Activated CD8-positive, alpha-beta memory T cell treated with anti-CD3 and anti-CD28 coated beads, Interleukin-2, amount 10 ng/mL, durations not matched to agents 7 days and 5 days (primary cell): ENCODE measurements at regions not wholly inside any gene's neighbourhood (a gene's known extent, or its start where the extent isn't known, plus 50 kb on each side); places are given as distances from the start of the nearest gene placed in this dataset.

Experiments used
- ATAC-seq: fragments of 150-1000 bp; cut with Tn5 transposase; one replicate; pipeline ENCODE4 v1.10.0; 2021; ENCODE audit warnings: moderate library complexity
- CTCF ChIA-PET: fragments of 350-600 bp; sonication (Branson Sonifier 250); formaldehyde crosslinking; loops from one replicate; lab custom pipeline; 2021; ENCODE audit warnings: antibody characterized with exemption; lab: Charles Lee
- DNase-seq: peaks from one replicate; pipeline ENCODE4 v3.0.0-alpha.2; 2020
- H3K27ac Mint-ChIP-seq: one replicate; pipeline ENCODE4 v1.8.0; 2021; ENCODE audit warnings: mild to moderate bottlenecking, mixed read lengths
- H3K27me3 Mint-ChIP-seq: one replicate; pipeline ENCODE4 v1.8.0; 2021; ENCODE audit warnings: mixed read lengths
- H3K36me3 Mint-ChIP-seq: one replicate; pipeline ENCODE4 v1.8.0; 2021; ENCODE audit warnings: mild to moderate bottlenecking, mixed read lengths
- H3K4me1 Mint-ChIP-seq: one replicate; pipeline ENCODE4 v1.8.0; 2021; ENCODE audit warnings: mixed read lengths
- H3K4me3 Mint-ChIP-seq: one replicate; pipeline ENCODE4 v1.8.0; 2021; ENCODE audit warnings: mild to moderate bottlenecking, moderate library complexity, mixed read lengths
- H3K9me3 Mint-ChIP-seq: one replicate; pipeline ENCODE4 v1.8.0; 2022; ENCODE audit warnings: low read depth, mixed read lengths

DNA sequence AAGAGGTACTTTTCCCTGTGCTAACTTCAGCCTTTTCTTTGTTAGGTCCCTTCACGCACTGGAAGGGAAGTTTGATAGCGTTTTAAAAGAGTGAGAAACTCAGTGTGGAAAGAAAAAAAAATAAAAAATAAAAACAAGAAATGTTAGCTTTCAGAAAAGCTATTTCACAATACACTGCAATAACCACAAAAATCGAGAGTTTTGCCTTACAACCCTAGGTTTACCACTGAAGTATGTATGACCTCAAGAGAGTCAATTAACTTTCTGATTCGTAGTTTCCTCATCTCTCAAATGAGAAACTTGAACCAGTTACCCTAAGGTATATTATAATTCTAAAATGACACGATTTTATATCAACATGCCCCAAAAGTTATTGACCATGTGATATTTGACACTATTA is 93.9 kb upstream of the JADE1 start:
- Mint-ChIP-seq H3K27ac (no peak overlapping the region), H3K4me3 (no peak overlapping the region), H3K9me3 (no peaks in the 10 kb centered on the region), H3K27me3 (peaks cover 13% of the 10 kb centered on the region), H3K4me1 (no peaks in the 10 kb centered on the region), H3K36me3 (no peaks in the 10 kb centered on the region)
- DNase-seq (no peak), ATAC-seq (no peak)
- CTCF ChIA-PET: no interaction called here

DNA sequence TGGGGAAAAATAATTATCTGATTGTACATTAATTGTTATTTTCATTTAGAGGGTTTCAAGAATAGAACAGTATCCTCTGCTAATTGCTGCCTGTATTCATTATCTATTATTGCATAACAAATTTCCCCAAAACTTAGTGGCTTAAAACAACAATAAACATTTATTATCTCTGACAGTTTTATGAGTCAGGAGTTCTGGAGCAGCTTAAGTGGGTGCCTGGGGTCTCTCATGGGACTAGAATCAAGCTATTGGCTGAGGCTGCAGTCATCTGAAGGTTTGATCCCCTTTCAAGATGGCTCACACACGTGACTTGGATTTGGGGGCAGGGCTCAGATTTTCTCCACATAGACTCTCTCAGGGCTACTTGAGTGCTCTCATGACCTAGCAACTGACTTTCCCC is 98.1 kb upstream of the JADE1 start:
- DNase-seq (no peak), ATAC-seq (no peak)
- Mint-ChIP-seq H3K4me3 (no peak overlapping the region), H3K36me3 (no peaks in the 10 kb centered on the region), H3K27ac (no peak overlapping the region), H3K27me3 (no peaks in the 10 kb centered on the region), H3K4me1 (peaks cover 5% of the 10 kb centered on the region), H3K9me3 (no peaks in the 10 kb centered on the region)
- CTCF ChIA-PET: no interaction called here

DNA sequence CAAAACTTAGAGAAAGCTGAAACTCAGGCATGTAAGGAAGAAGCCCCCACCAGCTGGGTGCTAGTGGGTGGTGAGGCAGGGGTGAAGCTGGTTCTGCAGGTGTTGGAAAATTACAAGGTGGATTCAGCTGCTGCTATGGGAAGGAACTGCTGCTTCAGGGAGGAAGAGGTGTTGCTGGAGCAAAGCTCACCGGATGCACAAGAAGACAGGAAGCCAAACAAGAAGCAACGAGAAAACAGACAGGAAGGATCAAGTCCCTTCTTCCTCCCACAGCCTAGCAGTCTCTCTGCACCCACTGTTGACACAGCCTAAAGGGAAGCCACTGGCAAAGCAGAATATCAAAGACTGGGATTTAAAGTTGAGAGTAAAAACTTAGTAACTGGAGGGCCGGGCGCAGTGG is 100.2 kb upstream of the JADE1 start:
- Mint-ChIP-seq H3K4me3 (no peak overlapping the region), H3K27me3 (no peaks in the 10 kb centered on the region), H3K36me3 (no peaks in the 10 kb centered on the region), H3K27ac (peak overlapping the region; percentile 29), H3K4me1 (peaks cover 5% of the 10 kb centered on the region), H3K9me3 (no peaks in the 10 kb centered on the region)
- no peak for DNase-seq
- ATAC-seq: no peak
- CTCF ChIA-PET: no interaction called here

DNA sequence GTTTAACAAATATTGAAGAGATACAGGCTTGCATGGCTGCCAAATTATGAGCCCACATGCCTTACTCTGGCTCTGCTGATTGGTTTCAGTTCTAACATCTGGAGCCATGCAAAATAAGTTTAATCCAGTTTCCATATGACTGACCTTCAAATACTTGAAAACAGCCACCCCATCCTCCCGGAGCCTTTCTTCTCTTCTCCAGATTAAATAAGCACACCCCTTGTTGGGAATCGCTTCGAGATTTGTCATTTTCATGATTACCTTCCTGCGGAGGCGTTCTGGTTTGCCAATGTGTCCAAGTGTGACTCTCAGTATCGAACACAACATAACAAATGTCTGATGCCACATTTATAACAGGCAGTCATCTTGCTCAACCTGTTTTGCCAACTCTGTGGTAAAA is 101.6 kb upstream of the JADE1 start:
- Mint-ChIP-seq H3K4me3 (no peak overlapping the region), H3K9me3 (no peaks in the 10 kb centered on the region), H3K27ac (no peak overlapping the region), H3K4me1 (peaks cover 5% of the 10 kb centered on the region), H3K27me3 (no peaks in the 10 kb centered on the region), H3K36me3 (no peaks in the 10 kb centered on the region)
- DNase-seq (no peak), ATAC-seq (no peak)
- CTCF ChIA-PET: no interaction called here

DNA sequence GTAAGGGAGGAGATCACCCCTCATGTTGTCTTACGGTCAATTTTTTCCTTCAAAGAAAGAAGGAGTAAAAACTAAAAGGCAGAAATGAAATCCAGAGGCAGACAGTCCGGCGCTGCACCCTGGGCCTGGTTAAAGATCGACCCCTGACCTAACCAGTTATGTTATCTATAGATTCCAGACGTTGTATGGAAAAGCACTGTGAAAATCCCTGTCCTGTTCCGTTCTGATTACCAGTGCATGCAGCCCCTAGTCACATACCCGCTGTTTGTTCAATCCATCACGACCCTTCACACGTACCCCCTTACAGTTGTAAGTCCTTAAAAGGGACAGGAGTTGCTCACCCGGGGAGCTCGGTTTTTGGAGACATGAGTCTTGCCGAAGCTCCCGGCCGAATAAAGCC is 105.6 kb upstream of the JADE1 start:
- ATAC-seq (no peak), DNase-seq (no peak)
- Mint-ChIP-seq H3K4me1 (no peaks in the 10 kb centered on the region), H3K27me3 (peaks cover 4% of the 10 kb centered on the region), H3K27ac (no peak overlapping the region), H3K4me3 (no peak overlapping the region), H3K36me3 (no peaks in the 10 kb centered on the region), H3K9me3 (no peaks in the 10 kb centered on the region)
- CTCF ChIA-PET: no interaction called here

DNA sequence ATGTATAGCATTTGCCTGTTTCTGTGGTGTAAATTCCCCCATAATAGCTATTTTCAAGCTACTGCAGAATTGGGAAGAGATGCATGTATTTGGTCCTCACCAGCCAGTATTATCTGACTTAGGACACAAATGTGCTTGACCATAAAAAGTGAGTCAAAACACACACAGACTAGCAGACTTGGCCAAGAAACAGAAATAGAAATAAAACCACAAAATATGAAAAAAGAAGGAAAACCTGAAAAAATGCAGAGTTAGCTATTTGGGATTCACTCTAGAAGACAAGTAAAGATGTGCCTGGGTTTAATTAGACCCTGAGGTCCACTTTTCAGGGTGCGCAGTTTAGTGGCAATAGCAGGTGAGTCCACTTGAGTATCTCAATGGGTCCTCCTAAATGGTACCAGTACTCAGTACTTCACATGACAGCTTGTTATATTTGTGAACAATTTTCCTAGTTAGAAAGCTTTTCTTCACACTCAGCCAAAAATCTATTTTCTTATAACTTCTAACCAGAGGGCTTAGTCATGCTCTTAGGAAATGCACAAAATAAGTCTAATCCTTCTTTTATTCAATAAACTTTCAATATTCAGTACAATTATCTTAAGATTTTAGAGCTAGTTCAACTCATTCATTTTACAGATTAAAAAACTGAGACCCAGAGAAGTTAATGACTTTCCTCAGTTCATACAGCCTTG is 108.7 kb upstream of the JADE1 start:
- DNase-seq: no peak
- Mint-ChIP-seq H3K4me1 (no peaks in the 10 kb centered on the region), H3K36me3 (no peaks in the 10 kb centered on the region), H3K4me3 (no peak overlapping the region), H3K27ac (no peak overlapping the region), H3K9me3 (no peaks in the 10 kb centered on the region), H3K27me3 (peaks cover 7% of the 10 kb centered on the region)
- ATAC-seq: no peak
- CTCF ChIA-PET: no interaction called here

DNA sequence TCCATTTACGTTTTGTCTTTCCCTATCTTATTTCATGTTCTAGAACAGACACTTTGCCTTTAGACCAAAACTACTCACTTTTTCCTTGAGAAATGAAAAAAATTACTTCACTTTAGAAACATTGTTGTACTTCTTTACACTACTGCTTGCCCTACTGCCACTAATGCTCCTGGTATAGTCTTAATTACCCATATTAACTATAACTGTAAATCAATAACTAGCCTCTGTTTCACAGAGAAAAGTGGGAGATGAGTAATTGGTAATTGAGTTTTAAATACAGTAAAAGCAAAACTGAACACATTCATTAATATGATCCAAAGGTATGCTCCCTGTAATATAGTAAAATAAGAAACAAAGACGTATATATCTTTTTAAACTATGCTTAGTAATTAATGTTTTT is 111.1 kb upstream of the JADE1 start:
- H3K9me3 Mint-ChIP-seq: no peaks in the 10 kb centered on the region
- H3K27ac Mint-ChIP-seq: no peak overlapping the region
- DNase-seq (no peak), ATAC-seq (no peak)
- CTCF ChIA-PET: no interaction called here
- H3K4me3 Mint-ChIP-seq: no peak overlapping the region
- H3K36me3 Mint-ChIP-seq: no peaks in the 10 kb centered on the region
- peaks cover 7% of the 10 kb centered on the region for H3K27me3 Mint-ChIP-seq
- no peaks in the 10 kb centered on the region for H3K4me1 Mint-ChIP-seq

DNA sequence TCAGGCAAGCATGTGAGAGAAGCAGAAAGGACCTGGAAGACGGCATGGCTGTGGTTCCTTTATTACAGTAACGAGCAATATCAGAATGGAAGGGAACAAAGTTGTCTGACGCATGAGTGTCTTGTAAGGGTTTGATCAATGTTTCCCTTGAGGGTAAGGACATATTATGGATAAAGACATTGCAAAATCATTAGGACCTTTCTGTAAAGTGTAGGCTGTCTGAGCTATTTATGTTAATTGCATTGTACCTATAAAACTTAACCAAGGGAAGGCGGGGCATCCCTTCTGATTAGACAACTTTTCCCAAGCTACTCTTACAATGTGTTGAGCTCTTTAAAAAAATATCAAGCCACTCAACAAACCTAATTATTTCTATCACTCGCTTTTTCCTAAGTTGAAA is 112.2 kb upstream of the JADE1 start:
- peaks cover 7% of the 10 kb centered on the region for H3K27me3 Mint-ChIP-seq
- H3K4me3 Mint-ChIP-seq: no peak overlapping the region
- no peak for ATAC-seq
- DNase-seq: no peak
- no peaks in the 10 kb centered on the region for H3K9me3 Mint-ChIP-seq
- no peaks in the 10 kb centered on the region for H3K4me1 Mint-ChIP-seq
- H3K27ac Mint-ChIP-seq: no peak overlapping the region
- no peaks in the 10 kb centered on the region for H3K36me3 Mint-ChIP-seq
- CTCF ChIA-PET: no interaction called here

DNA sequence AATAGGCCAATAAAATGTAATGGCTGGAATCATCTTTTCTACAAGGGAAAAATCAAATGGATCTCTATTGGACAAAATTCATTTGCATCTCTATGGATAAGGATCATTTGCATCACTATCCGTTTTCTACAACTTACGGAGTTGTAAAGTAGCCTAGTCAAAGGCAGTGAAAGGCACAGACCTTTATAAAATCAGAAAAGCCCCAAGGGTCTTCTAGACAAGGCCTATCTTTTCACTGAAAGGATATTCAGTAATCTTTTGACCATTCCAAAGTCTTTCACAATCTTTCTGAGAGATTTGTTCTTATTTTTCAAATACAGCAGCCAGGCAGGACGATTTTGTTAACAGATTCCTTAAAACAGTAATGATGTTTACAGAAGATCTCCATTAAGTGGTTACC is 119.5 kb upstream of the JADE1 start:
- peaks cover 6% of the 10 kb centered on the region for H3K27me3 Mint-ChIP-seq
- no peaks in the 10 kb centered on the region for H3K36me3 Mint-ChIP-seq
- no peaks in the 10 kb centered on the region for H3K4me1 Mint-ChIP-seq
- no peak overlapping the region for H3K27ac Mint-ChIP-seq
- CTCF ChIA-PET: no interaction called here
- DNase-seq: no peak
- H3K4me3 Mint-ChIP-seq: no peak overlapping the region
- H3K9me3 Mint-ChIP-seq: no peaks in the 10 kb centered on the region
- no peak for ATAC-seq

DNA sequence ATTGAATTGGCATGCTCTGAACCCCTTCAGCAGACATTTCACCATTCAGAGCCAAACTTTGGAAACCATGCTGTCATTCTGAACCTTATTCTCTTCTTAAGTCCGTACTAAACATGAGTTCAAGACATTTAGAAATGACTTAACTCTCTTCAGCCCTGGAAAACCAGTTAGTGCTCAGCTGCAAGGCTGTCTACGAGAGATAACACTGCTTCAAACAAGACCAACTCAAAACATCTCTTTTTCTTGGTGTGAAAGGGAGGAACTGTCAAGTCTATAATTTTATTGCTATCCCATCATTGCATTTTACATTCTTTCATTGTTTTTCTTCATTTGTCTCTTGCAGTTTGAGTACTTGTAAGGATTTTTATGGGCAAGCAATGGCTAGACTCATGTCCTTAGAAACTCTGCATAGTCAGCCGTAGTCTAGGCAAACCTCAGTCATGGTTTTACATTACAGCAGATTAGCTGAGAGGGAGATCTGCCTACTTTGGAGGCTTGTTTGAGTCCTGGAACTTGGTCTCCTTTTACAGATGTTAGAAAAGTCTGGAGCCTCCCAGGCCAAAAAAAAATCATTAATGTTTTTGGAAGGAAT is 120.6 kb upstream of the JADE1 start:
- Mint-ChIP-seq H3K4me3 (no peak overlapping the region), H3K4me1 (no peaks in the 10 kb centered on the region), H3K9me3 (no peaks in the 10 kb centered on the region), H3K27ac (no peak overlapping the region), H3K36me3 (no peaks in the 10 kb centered on the region), H3K27me3 (peaks cover 9% of the 10 kb centered on the region)
- ATAC-seq (no peak), DNase-seq (no peak)
- CTCF ChIA-PET: no interaction called here

DNA sequence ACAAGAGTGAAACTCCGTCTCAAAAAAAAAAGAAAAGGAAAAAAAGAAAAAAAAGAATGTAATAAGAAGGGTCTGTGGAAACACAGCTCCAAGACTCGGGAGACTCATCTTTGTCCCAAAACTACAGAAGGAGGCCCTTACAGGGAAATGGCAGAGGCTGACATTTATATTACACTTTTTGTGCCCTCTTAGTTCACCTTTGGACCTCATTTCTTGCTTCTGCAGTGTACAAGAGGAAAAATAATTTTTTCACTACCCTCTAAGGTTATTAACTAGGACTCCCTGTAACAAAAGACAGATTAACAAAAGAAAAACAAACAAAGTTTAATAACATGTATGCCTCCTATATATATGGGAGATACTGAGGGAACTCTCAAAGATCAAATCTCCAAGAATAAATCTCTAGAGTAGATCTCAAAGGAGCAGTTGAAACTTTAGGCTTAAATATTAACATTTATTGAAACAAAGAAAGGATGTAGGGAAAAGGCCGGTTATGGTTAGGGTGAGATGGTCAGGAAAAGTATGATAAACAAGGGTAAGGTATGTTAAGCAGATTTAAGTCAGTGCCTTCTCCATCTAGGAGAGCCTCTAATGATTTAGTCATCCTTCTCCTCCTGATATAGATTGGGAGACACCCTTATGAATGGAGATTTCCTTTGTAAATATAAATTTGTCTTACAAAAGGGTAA is 121.3 kb upstream of the JADE1 start:
- CTCF ChIA-PET: no interaction called here
- H3K9me3 Mint-ChIP-seq: no peaks in the 10 kb centered on the region
- H3K27me3 Mint-ChIP-seq: peaks cover 16% of the 10 kb centered on the region
- DNase-seq (no peak), ATAC-seq (no peak)
- H3K4me3 Mint-ChIP-seq: no peak overlapping the region
- H3K27ac Mint-ChIP-seq: no peak overlapping the region
- H3K4me1 Mint-ChIP-seq: no peaks in the 10 kb centered on the region
- no peaks in the 10 kb centered on the region for H3K36me3 Mint-ChIP-seq

DNA sequence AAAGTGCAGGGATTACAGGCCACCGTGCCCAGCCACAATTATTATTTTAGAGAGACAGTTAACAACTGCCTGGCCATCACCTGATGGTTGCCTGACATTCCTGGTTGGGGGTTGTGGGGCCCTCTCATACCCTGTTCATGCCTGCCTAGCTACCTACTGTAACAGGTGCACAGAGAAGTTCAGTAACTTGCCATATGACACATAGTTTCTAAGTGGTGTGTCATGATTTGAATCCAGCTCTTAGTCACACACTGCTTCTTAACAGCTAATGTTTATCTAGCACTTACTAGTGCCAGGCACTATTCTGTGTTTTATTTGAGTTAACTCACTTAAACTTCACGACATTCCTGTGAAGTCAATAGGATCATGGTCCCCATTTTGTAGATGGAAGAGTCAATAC is 122.7 kb upstream of the JADE1 start:
- Mint-ChIP-seq H3K4me1 (no peaks in the 10 kb centered on the region), H3K27me3 (peaks cover 22% of the 10 kb centered on the region), H3K27ac (no peak overlapping the region), H3K4me3 (no peak overlapping the region), H3K36me3 (no peaks in the 10 kb centered on the region), H3K9me3 (no peaks in the 10 kb centered on the region)
- ATAC-seq (no peak), DNase-seq (no peak)
- CTCF ChIA-PET: no interaction called here

DNA sequence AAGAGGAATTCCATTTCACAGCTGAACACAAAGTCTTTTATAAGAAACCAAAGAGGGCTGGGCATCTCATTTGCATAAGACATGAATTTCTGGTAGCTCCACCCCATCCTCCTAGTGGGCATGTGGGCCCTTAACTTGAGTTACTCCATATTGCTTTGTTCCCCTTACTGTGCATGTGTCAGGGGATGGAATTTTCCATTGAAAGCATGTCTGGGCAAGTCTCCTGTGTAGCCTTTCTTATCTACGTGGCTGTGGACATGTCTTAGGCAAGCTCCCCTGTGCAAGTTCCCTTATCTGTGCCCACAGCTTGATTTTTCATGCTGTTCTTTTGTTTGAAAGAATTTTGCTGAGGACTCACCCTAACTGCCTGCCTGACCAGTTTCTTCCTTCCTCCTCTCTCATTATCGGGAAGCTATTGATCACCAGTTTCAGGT is 123.5 kb upstream of the JADE1 start:
- CTCF ChIA-PET: no interaction called here
- H3K27ac Mint-ChIP-seq: no peak overlapping the region
- H3K4me3 Mint-ChIP-seq: no peak overlapping the region
- no peaks in the 10 kb centered on the region for H3K36me3 Mint-ChIP-seq
- no peaks in the 10 kb centered on the region for H3K9me3 Mint-ChIP-seq
- DNase-seq: no peak
- H3K27me3 Mint-ChIP-seq: peaks cover 22% of the 10 kb centered on the region
- H3K4me1 Mint-ChIP-seq: no peaks in the 10 kb centered on the region
- ATAC-seq: no peak

DNA sequence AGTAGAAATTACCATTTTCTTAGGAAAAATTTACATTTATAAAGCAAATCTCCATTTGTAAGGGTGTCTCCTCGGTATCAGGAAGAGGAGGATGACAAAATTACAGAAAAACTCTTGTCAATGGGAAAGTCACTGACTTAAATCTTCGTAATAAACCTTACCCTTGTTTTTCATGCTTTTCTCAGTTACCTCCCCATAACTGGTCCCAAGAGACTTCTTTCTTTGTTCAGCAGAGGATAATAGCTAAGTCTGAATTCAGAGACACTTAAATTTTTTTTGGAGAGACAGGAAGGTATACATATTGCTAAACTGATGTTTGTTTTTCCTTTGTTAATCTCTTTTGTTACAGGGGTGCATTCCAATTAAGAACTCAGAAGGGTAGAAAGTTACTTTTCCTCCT is 125.5 kb upstream of the JADE1 start:
- Mint-ChIP-seq H3K27me3 (peaks cover 17% of the 10 kb centered on the region), H3K9me3 (no peaks in the 10 kb centered on the region), H3K36me3 (no peaks in the 10 kb centered on the region), H3K4me3 (no peak overlapping the region), H3K27ac (no peak overlapping the region), H3K4me1 (no peaks in the 10 kb centered on the region)
- DNase-seq (no peak), ATAC-seq (no peak)
- CTCF ChIA-PET: no interaction called here
